Globus pallidus (tissue), 1 donor: ENCODE measurements at regions not wholly inside any gene's neighbourhood (a gene's known extent, or its start where the extent isn't known, plus 50 kb on each side); places are given as distances from the start of the nearest gene placed in this dataset.
"Not testable (repeated sequence)": the region's sequence is repeated elsewhere in the genome, so short reads cannot be mapped to it uniquely, and the experiment has no call there.

Experiments
- DNase-seq: peaks from one replicate; pipeline ENCODE4 v3.0.0-alpha.2; 2015; ENCODE audit warnings: low spot score

DNA sequence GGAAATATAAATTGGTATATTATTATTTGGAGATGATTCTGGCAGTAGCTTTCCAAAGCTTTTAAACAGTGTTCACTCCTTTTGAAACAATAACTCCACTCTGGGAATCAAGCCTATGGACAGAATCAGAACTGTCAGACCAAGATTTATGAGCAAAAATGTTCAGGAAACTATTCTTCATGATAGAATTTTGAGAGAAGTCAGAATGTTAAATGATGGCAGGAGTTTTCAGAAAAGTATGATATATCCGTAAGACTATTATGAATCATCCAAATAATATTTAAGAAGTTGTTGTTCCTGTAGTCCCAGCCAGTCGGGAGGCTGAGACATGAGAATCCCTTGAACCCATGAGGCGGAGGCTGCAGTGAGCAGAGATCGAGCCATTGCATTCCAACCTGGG, 50.5 kb upstream of the ADGRG2 start:
- no peak for DNase-seq

DNA sequence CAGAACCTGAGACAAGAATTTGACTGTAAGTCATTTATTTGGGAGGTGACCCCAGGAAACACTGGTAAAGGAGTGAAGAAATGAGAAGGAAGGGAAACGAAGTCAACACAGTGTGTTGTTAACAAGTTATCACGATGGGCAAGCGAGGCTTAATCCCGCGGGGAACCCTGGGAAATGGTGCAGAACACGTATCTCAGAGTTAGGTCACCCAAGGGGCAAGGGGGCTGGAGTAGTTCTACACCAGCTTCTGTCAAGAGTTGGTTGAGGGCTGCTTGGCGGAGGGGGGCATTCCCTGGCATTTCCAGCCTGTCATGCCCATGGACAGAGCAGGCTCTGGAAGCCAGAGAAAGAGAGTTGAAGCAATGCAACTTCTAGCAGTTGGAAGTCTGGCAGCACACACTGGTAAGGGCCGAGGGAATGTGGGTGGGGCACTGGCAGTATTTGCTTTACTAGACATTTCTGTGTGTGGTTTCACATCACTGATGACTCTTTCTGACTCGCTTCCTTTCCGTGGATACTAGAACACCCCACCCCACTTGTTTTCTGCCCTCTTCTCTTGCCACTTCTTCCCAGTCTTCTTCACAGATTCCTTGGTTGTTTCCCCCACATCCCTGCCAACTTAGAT, 52.2 kb upstream of the ADGRG2 start:
- DNase-seq: no peak

DNA sequence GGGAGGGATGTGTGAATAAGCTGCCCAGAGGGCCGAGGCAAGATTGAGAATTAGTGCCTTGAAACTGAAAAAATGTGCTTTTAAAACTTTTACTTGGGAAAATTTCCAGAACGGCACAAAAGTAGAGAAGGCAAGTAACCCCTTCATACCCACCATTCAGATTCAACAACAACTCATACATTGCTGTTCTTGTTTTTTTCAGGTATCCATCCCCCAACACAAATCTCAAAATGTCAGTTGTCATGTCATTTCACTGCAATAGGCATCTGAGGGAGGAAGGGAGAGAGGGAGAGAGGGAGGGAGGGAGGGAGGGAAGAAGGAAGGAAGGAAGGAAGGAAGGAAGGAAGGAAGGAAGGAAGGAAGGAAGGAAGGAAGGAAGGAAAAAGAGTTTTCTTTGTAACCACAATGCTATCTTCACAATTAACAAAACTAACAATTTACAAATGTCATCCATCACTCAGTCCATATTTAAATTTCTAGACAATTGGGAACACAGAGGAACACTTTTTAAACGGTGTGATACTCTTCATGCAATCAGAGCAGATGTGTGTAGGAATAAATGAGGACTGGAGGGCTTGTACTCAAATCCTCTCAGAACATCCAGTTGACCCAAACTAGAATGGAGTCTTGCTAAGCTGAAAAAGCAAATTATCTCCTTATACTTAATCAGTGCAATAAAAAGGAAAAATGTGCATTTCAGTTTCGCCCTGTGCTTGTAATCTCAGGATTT, 54.8 kb upstream of the ADGRG2 start:
- DNase-seq: no peak

DNA sequence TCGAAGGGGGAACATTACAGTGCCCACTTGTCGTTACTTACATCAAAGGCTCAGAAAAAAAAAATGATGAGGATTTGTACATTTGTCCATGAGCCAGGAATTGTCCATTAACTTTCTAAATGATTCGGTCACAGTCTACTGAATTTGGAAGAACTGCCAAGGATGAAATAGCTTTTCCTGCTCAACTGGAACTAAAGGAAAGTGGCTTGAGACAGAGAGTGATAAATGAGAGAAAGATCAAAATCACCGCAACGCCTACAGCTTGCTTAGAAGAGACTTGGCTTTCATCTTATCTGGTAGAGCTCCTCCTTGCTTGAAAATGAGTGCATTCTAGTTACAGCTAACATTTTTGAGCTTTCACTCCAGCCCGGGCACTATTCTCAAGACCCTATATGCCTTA, 55.5 kb upstream of the ADGRG2 start:
- DNase-seq: no peak

DNA sequence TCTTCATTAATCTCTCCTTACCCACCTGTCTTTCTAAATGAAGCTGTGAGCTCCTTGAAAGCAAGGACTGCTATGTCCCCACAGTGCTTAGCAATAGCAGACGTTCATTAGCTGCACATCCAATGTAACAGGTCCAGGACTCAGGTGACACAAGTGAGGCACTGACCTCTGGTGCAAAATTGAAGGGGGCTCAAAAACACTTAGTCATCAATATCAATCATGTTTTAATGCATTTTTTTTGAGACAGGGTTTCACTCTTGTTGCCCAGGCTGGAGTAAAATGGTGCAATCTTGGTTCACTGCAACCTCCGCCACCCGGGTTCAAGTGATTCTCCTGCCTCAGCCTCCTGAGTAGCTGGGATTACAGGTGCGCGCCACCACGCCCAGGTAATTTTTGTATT, 56.1 kb upstream of the ADGRG2 start:
- no peak for DNase-seq

DNA sequence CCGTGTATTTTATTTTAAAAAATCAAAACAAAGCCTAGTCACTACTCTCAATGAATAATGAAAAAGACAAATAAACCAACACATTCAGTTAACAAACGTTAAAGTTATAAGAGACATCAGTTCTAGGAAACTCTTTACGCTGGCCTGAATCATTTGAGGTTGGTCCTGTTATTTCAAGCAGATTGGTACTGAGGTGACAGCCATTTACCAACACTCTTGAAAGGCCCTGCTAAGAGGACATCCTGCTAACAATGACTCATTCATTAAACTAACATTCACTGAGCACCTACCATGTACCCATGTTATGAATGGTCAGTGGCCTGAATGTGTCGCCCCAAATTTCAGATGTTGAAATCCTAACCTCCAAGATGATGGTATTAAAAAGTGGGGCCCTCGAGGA, 57.1 kb upstream of the ADGRG2 start:
- no peak for DNase-seq

DNA sequence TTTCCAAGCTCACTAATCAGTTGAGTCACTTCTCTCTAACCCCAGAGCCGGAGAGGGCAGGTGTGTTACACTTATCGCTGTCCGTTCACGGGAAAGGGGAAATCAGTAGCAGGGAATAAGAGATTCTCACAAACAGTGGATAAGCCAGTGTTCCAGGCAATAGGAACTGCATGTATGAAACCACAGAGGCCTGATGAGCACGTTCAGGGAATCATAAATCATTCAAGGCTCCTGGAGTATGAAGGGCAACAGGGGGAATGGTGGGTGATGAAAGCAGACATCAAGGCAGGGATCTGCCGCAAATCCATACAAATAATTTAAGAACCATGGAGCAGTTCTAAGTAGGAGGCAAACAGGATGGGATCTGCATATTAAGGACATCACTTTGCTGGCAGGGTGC, 59.1 kb upstream of the ADGRG2 start:
- no peak for DNase-seq

DNA sequence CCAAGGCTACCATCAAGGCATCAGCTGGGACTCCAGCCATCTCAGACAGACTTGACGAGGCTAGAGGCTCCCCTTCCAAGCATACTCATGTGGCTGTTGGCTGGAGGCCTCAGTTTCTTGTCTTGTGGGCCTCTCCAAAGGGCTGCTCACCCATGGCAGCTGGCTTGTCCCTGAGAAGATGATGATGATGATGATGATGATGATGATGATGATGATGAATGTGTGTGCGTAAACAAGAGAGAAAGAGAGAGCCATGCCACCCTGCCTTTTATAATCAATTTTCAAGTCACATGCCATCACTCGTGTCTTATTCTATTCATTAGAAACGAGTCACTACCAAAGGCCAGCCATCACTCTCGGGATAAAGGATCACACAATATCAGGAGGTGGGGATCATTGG, 60.5 kb upstream of the ADGRG2 start:
- DNase-seq: no peak

DNA sequence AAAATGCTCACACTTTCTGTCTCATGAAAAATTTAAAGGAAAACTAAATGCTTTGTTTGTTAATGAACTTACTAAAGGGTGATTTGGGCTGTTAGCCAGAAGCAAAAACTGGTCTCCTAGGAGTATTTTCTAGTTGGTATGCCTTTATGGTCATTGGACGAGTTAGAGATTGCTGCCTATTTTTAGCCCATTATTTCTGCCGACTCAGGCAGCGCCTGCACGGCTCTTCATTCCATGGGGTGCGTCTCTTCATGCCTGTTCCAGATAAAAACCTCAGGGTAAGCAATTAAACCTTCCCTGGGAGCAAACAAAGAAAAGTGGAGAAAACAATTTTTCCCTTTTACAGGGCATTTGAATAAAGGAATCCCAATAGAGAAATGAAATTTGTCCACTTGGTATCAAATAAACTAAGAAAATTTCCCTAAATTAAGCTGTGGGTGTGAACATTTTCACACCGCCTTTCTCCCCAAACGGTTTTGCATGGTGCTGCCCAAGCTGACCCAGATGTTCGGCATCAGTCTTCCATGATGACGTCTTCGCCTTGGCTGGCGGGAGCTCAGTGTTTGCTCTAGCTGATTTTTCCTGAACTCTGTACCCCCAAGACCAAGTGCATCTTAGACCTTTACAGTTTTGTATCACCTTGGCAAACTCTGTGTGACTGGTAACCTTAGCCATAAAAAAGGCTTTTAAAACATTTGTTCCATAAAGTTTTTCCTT, 61.7 kb upstream of the ADGRG2 start:
- DNase-seq: no peak

DNA sequence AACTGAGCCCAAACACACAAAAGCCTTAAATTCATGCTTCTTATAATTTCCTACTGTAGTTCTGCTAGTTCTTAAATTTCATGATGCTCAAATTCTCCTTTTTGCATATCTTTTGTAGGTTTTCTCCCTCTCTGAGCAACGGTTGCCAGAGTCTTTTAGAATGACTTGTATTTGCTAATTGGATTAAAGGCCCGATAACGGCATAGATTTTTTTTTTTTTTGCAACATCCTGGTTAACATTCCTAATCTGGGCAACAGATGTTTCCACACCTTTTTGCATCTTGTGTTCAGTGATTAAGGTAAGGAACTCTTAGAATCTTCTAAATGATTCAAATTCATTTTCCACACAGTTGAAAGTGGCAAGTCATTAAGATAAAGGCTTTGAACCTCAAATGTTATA, 66.3 kb upstream of the ADGRG2 start:
- no peak for DNase-seq

DNA sequence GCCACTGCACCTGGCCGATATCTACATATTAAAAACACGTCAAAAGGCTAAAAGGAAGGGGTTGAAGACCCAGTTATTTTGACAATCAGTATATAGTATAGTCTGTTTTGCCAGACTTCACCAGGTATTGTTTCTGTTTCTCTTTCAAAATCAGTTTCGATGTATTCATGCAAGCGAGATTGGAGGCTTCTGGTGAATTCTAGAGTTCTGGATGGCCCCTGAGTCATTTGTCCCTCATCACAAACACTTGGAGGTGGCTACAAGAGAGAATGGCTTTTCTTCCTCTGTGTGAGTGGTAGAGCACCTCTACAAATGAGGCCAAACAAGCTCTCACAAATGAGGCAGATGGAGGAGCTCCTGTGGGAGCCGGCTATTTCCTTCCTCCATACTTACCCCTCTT, 68.6 kb upstream of the ADGRG2 start:
- no peak for DNase-seq

DNA sequence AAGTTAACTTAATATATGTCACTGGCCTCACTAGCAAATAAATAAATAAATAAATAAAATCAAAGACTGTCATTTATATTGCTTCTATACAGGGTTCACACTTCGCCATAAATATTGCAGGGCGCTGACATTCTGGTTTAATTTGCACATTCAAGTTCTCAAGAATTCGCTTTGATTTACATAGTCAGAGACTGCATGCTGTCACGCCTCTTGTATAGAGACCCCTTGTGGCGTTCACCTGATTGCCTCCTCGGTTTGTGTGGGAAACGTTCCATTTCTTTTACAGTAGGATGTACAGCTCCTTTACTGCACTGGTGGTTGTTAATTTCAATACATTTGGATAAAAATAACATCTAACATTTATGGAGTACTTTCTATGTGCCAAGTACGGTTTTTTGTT, 71.3 kb upstream of the ADGRG2 start:
- DNase-seq: no peak

DNA sequence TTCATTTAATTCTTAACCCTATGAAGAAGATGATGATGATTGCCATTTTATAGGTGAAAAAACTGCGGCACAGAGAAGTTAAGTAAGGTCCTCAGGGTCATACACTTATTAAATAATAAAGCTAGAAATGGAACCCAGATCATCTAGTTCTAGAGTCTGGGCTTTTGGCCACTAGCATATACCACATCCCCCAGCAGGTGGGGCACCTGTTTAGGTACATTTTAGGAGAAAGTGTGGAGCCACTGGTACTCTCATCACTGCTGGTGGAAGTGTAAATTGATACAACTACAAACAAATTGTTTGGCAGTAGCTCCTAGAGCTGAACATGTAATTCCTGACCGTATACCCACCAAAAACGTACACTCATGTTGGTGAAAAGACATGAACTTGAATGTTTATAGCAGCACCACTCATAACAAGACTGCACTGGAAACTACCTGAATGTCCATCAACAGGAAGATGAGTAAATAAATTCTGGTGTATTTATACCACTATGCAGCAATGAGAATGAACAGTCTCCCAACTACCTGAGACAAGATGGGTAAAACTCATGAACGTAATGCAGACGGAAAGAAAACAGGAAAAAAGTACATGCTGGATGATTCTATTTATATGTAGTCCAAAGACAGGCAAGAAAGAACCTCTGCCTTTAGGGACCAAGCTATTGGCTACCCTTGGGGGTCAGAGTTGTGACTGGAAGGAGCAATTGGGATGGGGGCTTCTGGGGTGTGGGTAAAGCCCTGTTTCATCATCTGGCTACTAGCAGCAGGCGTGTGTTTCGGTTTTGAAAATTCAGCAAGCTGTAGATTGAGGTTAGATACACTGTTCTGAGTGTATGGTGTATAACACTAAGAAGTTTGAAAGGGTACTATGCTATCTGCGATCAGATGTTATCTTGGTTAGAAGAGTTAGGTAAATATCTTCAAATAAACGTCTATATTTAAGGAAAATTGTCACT, 72.3 kb upstream of the ADGRG2 start:
- DNase-seq: no peak

DNA sequence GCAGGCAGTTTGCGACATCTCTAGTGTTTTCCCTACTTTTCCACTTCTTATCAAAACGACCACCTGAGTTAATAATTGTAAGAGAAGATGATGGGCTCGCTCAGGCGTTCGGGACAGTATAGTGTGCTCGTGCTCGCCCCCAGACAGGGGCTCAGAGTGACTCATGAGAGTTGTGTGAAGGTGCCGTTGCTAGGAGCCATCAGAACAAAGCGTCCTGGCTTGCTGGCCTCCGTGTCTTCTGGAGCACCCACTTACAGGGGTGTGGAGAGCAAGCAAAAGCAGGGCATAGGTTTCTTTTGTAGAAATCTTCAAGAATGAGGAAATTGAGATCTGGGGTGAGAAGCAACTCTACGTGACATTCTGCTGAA, 73.0 kb upstream of the ADGRG2 start:
- DNase-seq: no peak

DNA sequence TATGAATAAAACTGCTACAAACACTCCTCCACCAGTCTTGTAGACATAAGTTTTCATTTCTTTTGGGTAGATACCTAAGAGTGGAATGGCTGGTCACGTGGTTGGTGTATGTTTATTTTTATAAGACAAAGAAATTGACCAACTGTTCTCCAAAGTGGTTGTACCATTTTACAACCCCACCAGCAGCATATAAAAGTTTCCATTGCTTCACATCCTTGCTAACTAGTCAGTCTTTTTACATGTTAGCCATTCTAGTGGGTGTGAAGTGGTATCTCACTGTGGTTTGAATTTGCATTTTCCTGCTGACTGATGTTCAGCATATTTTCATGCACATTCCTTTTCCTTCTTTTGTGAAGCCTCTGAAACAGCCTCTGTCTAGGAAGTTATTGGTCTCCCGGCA, 76.2 kb upstream of the ADGRG2 start:
- DNase-seq: no peak

DNA sequence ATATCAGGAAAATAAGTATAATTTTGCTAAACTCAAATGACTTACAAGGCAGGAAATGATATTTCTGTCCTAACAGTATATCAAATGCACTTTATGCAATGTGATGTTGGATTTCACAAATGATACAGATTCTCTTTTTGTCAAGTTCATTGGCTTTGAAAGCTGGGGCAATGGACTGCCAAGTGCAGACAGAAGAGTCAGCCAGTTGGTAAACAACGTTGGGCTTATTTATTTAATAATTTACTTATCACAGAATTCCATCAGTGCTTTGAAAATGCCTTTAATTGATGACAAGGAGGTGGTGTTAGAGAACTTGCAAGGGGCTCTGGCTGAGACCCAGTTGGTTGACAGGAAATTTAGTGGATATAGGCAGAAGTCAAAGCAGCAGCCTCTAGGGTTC, 79.9 kb upstream of the ADGRG2 start:
- DNase-seq: no peak

DNA sequence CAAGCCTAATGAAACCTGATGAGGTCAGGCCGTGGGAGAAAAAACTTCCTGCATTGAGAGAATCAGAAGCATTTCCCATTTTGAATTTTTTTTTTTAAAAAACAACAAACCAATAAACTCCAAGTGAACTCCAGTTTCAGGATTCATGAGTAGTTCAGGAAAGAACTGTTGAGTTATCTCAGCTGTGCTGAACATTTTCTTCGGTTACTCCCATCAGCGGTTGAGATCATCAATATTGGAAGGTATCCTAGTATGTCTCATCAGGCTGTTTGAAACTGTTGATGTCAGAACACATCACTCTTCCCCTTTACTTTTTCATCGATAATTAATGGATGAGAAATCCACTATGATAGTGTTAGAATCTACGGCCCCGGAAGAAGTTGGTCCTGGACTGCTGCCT, 82.4 kb upstream of the ADGRG2 start:
- no peak for DNase-seq

DNA sequence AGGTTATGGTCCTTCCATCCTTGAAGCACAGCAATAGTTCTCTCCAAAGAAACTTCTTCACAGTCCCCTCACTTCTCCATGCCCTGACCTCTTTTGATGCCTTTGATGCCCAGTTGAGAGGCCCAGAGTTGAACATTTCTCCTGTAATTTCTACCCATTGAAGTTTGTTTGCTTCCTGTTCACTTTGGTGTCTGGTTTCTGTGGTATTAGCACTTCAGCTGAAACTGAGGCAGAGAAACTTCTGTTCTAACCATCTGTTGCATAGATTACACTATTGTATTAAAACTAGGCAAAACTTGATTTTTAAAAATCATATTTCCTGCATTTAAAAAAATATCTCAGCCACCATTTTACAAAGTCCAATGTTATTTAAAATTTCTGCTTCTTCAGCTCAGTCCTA, 89.8 kb upstream of the ADGRG2 start:
- DNase-seq: no peak

DNA sequence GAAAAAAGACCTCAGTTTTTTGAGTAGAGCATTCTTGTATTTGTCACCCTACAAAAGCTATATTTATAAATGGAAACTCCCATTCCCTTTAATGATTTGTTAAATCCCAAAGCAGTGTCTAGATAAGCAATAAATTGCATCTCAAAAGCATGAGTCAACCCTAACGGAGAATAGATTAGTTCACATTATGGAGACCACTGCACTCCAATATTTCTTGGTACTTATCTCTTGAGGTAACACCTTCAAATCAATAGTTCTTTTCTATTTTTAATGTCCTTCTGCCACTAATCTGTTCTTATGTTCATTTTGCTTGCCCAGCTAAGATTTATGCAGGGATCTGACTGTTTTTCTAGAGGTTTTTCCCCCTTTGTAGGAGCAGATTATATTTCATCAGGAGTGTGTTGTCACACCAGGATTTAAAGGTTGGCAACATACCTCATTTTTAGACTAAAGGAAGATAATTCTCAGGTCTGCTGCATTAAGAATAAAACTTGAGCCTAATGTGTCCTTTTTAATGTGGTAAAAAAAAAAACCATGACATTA, 91.4 kb upstream of the ADGRG2 start:
- DNase-seq: no peak

DNA sequence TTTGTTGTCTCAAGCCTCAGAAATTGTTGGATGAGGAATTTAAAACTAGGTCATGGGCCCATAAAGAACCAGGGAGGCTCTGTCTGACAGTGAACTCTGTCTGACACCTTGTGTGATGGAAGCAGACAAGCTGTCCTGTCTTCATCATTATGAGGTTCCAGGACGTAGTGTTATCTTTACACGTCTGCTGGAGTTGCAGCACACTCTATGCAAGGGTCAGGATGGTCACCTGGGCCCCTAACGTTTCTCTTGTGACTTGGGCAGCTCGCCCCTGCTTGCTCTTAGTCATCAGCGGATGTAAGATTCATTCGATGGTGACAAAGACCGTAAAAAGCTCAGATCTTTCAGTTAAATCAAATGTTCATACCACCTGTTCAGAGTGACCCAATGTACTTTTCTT, 92.0 kb upstream of the ADGRG2 start:
- DNase-seq: no peak

DNA sequence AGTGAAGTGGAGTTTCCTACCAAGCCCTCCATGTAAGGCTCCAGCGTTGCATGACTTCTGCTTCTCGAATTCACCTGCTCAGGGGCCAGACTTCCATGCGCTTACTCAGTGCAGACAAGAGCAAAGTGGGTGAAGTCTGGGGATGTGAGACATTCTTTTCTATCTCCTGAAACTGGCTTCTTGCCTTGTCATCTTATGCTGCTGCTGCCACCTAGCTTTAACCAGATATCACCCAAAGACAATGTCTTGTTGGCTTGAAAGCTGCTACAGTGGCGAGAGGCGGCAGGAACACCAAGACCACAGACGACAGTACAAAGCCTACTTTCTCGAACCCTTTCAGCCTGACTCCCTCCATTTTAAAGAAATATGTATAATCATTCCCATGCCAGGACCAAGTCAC, 103.6 kb upstream of the ADGRG2 start:
- DNase-seq: no peak

DNA sequence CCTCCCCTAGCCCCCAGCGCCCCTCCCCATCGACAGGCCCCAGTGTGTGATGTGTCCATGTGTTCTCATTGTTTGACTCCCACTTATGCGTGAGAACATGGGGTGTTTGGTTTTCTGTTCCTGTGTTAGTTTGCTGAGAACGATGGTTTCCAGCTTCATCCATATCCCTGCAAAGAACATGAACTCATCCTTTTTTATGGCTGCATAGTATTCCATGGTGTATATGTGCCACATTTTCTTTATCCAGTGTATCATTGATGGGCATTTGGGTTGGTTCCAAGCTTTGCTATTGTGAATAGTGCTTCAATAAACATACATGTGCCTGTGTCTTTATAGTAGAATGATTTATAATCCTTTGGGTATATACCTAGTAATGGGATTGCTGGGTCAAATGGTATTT, 107.6 kb upstream of the ADGRG2 start:
- DNase-seq: not testable (repeated sequence)
